Stomach (tissue), 8 donors: ENCODE measurements at regions not wholly inside any gene's neighbourhood (a gene's known extent, or its start where the extent isn't known, plus 50 kb on each side); places are given as distances from the start of the nearest gene placed in this dataset.

Experiments
- DNase-seq, 2 donors: peaks; one replicate each; pipeline versions ENCODE4 v3.0.0 to v3.0.0-alpha.2; 2013 to 2019
- H3K27ac ChIP-seq, 5 donors: fragments of 200-600 bp in 4 of 5; sonication (generic) in 4 of 5; one replicate each; pipeline ENCODE4 v1.5.1; 2013 to 2019; ENCODE audit warnings: mild to moderate bottlenecking in 1 of 5, moderate library complexity in 1 of 5
- H3K27me3 ChIP-seq, 3 donors: fragments of 200-600 bp; sonication (generic); one replicate each; pipeline ENCODE4 v1.5.1; 2017 to 2019; ENCODE audit warnings: mixed run types in 1 of 3
- H3K36me3 ChIP-seq, 4 donors: fragments of 200-600 bp; sonication (generic); 1 replicate in 3 of 4; 2 replicates in 1 of 4; pipeline ENCODE4 v1.5.1; 2016 to 2019
- H3K4me1 ChIP-seq, 4 donors: fragments of 200-600 bp; sonication (generic); one replicate each; pipeline ENCODE4 v1.5.1; 2016 to 2019
- H3K4me3 ChIP-seq, 4 donors: fragments of 200-600 bp; sonication (generic) in 3 of 4; one replicate each; pipeline ENCODE4 v1.5.1; 2016 to 2019; ENCODE audit warnings: mild to moderate bottlenecking in 1 of 4
- H3K9me3 ChIP-seq, 4 donors: fragments of 200-600 bp; sonication (generic); one replicate each; pipeline ENCODE4 v1.5.1; 2016 to 2019
- CTCF ChIP-seq, 7 experiments: fragments of 450-650 bp in 4 of 7; fragments of 200-600 bp in 3 of 7; sonication (generic) in 3 of 7; IDR thresholded peaks; one replicate each; pipeline ENCODE4 v1.5.1; 2016 to 2019; ENCODE audit warnings: antibody characterized with exemption in 7 of 7, control low read depth in 2 of 7, mild to moderate bottlenecking in 1 of 7
- EP300 ChIP-seq: sonication (generic); formaldehyde crosslinking; IDR thresholded peaks from one replicate; pipeline ENCODE4 v1.6.1; 2017; ENCODE audit warnings: antibody characterized with exemption
- POLR2A ChIP-seq, 4 donors: fragments of 450-650 bp; IDR thresholded peaks; one replicate each; pipeline ENCODE4 v1.6.1; 2016; ENCODE audit warnings: antibody characterized with exemption in 4 of 4, control low read depth in 2 of 4, mild to moderate bottlenecking in 1 of 4, moderate library complexity in 1 of 4
- POLR2AphosphoS5 ChIP-seq, 3 donors: sonication (generic); formaldehyde crosslinking; IDR thresholded peaks; one replicate each; pipeline ENCODE4 v1.6.1; 2016; ENCODE audit warnings: antibody characterized with exemption in 3 of 3
- WGBS, 5 donors: extraction: QIAGEN DNeasy Blood & Tissue Kit in 3 of 5; methylation state at CpG; one replicate each; pipeline versions ENCODE4 v1.1.5 to v1.1.7; 2013 to 2018; 5-methylcytosine and 5-hydroxymethylcytosine counted together
- intact Hi-C: fragments of 100-400 bp; cut with DNase I; formaldehyde crosslinking; loops from one replicate; pipeline ENCODE4 v1.15.1; 2023; ENCODE audit warnings: low total_unique reads
- donor health status: healthy with polysubstance abuse.
- donor health status: Bipolar disorder and iron deficiency.
- donor health status: healthy.

GRCh38 chr5:102649731-102650130 lies 105.4 kb upstream of the PAM start:
- TF ChIP-seq POLR2AphosphoS5 (IDR thresholded peaks at IDR 0.05) (no peak), POLR2A (IDR thresholded peaks at IDR 0.05) (no peak), CTCF (IDR thresholded peaks at IDR 0.05) (no peak), EP300 (no peak)
- Histone ChIP-seq H3K4me3 (no peak overlapping the region), H3K36me3 (no peaks in the 10 kb centered on the region), H3K27me3 (no peaks in the 10 kb centered on the region), H3K9me3 (peaks cover 0 to 8% (median 0%) of the 10 kb centered on the region in 4 donors), H3K27ac (no peak overlapping the region), H3K4me1 (no peaks in the 10 kb centered on the region)
- WGBS, 5 donors, result 22 to 41% (median 36%) methylated on average over 1 of the region's 1 CpG
- intact Hi-C loops, result loop anchor here (10.0 kb wide), 1 partner anchor 1005 kb away; no protein-coding TSS in a partner anchor
- no peak for DNase-seq

GRCh38 chr5:102651466-102651865 lies 103.6 kb upstream of the PAM start:
- Histone ChIP-seq H3K4me3 (no peak overlapping the region), H3K27ac (no peak overlapping the region), H3K4me1 (no peaks in the 10 kb centered on the region), H3K9me3 (peaks cover 0 to 8% (median 0%) of the 10 kb centered on the region in 4 donors), H3K27me3 (no peaks in the 10 kb centered on the region), H3K36me3 (no peaks in the 10 kb centered on the region)
- DNase-seq, result no peak
- TF ChIP-seq EP300, result no peak
- TF ChIP-seq CTCF (IDR thresholded peaks at IDR 0.05), result no peak
- TF ChIP-seq POLR2AphosphoS5 (IDR thresholded peaks at IDR 0.05), result no peak
- no peak for TF ChIP-seq POLR2A (IDR thresholded peaks at IDR 0.05)
- 72 to 77% (median 73%) methylated on average over 3 of the region's 3 CpGs for WGBS, 5 donors
- intact Hi-C loops, result loop anchor here (10.0 kb wide), 1 partner anchor 1003 kb away; no protein-coding TSS in a partner anchor

DNA sequence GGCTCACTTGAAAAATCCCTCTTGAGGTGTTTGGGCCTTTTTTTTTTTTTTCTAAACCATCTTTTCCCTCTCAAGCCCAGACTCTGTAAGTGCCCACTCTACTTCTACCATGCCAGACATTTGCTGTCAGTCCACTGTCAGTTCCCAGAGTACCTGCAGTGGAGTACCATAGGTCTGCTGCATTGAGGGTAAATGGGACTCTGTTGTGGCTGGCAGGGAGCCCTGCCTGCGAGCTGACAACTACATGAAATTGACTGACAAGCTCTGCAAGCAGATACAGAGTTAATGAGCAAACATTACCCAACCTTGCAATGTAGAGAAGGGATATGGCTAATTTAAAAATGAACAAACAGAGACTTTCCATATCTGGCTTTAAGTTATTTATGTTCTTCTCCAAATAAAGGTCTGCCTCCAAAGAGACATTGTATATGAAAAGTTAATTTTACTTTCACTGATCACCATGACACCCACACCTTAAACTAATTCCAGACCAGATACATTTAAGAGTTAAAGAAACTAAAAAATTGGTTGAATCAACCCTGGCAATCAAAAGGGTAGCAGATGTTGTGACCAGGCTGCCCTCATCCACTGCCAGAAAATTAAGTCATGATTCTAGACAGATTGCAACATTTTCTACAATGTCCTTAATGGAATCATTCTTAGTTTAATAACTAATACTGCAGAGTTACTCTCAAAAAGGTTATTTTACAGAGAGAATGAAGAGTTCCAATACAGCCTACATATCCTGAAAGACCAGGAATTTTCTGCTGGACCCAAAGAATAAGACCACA lies 100.4 kb upstream of the PAM start:
- DNase-seq, result no peak
- Histone ChIP-seq H3K27me3 (no peaks in the 10 kb centered on the region), H3K36me3 (no peaks in the 10 kb centered on the region), H3K27ac (no peak overlapping the region), H3K4me3 (no peak overlapping the region), H3K9me3 (no peaks in the 10 kb centered on the region), H3K4me1 (no peaks in the 10 kb centered on the region)
- intact Hi-C loops, result loop anchor here (10.0 kb wide), 1 partner anchor 1000 kb away; no protein-coding TSS in a partner anchor
- TF ChIP-seq EP300 (no peak), CTCF (IDR thresholded peaks at IDR 0.05) (no peak), POLR2AphosphoS5 (IDR thresholded peaks at IDR 0.05) (no peak), POLR2A (IDR thresholded peaks at IDR 0.05) (no peak)
- WGBS, 5 donors, result 41 to 58% (median 42%) methylated on average over 1 of the region's 1 CpG

GRCh38 chr5:102659151-102659550 lies 96.0 kb upstream of the PAM start:
- H3K9me3 ChIP-seq, result no peaks in the 10 kb centered on the region
- TF ChIP-seq EP300 (no peak), CTCF (IDR thresholded peaks at IDR 0.05) (no peak), POLR2A (IDR thresholded peaks at IDR 0.05) (no peak), POLR2AphosphoS5 (IDR thresholded peaks at IDR 0.05) (no peak)
- no peak for DNase-seq
- intact Hi-C loops, result loop anchor here (10.0 kb wide), 1 partner anchor 996 kb away; no protein-coding TSS in a partner anchor
- no peaks in the 10 kb centered on the region for H3K36me3 ChIP-seq
- no peaks in the 10 kb centered on the region for H3K27me3 ChIP-seq
- H3K4me1 ChIP-seq, result no peaks in the 10 kb centered on the region
- no peak overlapping the region for H3K4me3 ChIP-seq
- WGBS, 5 donors, result 54 to 63% (median 58%) methylated on average over 2 of the region's 2 CpGs
- H3K27ac ChIP-seq, result no peak overlapping the region
